Body of pancreas (tissue), 4 donors: ENCODE measurements at regions not wholly inside any gene's neighbourhood (a gene's known extent, or its start where the extent isn't known, plus 50 kb on each side); places are given as distances from the start of the nearest gene placed in this dataset.

Experiments used
- ATAC-seq: fragments of 150-250 bp; one replicate; pipeline ENCODE4 v1.9.1; 2016
- DNase-seq, 4 donors: peaks; one replicate each; pipeline ENCODE4 v3.0.0-alpha.2; 2019
- H3K27ac ChIP-seq, 4 donors: fragments of 200-600 bp; sonication (generic); 1 replicate in 3 of 4; 2 replicates in 1 of 4; pipeline versions ENCODE4 v1.5.1 to v1.6.1; 2016 to 2019; ENCODE audit warnings: mild to moderate bottlenecking in 1 of 4, mixed read lengths in 1 of 4, moderate library complexity in 1 of 4
- H3K27me3 ChIP-seq, 2 donors: fragments of 200-600 bp; sonication (generic); one replicate each; pipeline ENCODE4 v1.6.0; 2016; ENCODE audit warnings: mild to moderate bottlenecking in 1 of 2
- H3K36me3 ChIP-seq, 2 donors: fragments of 200-600 bp; sonication (generic); replicated peaks in 1 of 2; 2 replicates each; pipeline ENCODE4 v1.5.1; 2016; ENCODE audit warnings: low read depth in 2 of 2; ENCODE audit not compliant: insufficient read depth in 1 of 2
- H3K4me1 ChIP-seq: fragments of 200-600 bp; sonication (generic); one replicate; pipeline ENCODE4 v1.6.0; 2016
- H3K4me3 ChIP-seq, 2 donors: fragments of 200-600 bp; sonication (generic); 1 replicate in 1 of 2; 2 replicates in 1 of 2; pipeline ENCODE4 v1.5.1; 2016 to 2019
- H3K9me3 ChIP-seq, 3 donors: fragments of 200-600 bp; sonication (generic); 1 replicate in 2 of 3; 2 replicates in 1 of 3; pipeline ENCODE4 v1.5.1; 2016
- POLR2A ChIP-seq, 3 donors: fragments of 450-650 bp; IDR thresholded peaks; one replicate each; pipeline ENCODE4 v1.6.1; 2016; ENCODE audit warnings: antibody characterized with exemption in 3 of 3, mild to moderate bottlenecking in 2 of 3
- WGBS, 2 donors: methylation state at CpG; one replicate each; pipeline ENCODE4 v1.1.5; 2017; 5-methylcytosine and 5-hydroxymethylcytosine counted together
- intact Hi-C: fragments of 100-400 bp; cut with DNase I; formaldehyde crosslinking; loops from one replicate; pipeline ENCODE4 v1.15.1; 2023
- TF ChIP-seq, protein P1 (sequence below), 7 experiments: fragments of 450-650 bp in 4 of 7; fragments of 200-600 bp in 3 of 7; sonication (generic) in 3 of 7; IDR thresholded peaks; one replicate each; pipeline ENCODE4 v1.5.1; 2016 to 2019; ENCODE audit warnings: antibody characterized with exemption in 7 of 7

DNA sequence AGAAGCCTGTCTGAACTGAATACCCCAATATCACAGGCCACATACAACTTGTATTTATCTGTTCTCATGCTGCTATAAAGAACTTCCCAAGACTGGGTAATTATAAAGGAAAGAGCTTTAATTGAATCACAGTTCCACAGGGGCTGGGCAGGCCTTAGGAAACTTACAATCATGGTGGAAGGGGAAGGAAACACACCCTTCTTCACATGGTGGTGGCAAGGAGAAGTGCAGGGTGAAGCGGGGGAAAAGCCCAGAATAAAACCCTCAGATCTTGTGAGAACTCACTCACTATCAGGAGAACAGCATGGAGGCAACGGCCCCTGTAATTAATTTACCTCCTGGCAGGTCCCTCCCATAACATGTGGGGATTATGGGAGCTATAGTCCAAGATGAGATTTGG lies 50.3 kb upstream of the FNDC1 start:
- no peaks in the 10 kb centered on the region for H3K4me1 ChIP-seq
- DNase-seq (no peak), ATAC-seq (no peak)
- peak overlapping the region in 1 of 4 donors; percentile 60 for H3K27ac ChIP-seq
- 55 to 60% methylated on average over 2 of the region's 2 CpGs for WGBS, 2 donors
- no peak for TF ChIP-seq POLR2A (IDR thresholded peaks at IDR 0.05)
- TF ChIP-seq, protein P1, sequence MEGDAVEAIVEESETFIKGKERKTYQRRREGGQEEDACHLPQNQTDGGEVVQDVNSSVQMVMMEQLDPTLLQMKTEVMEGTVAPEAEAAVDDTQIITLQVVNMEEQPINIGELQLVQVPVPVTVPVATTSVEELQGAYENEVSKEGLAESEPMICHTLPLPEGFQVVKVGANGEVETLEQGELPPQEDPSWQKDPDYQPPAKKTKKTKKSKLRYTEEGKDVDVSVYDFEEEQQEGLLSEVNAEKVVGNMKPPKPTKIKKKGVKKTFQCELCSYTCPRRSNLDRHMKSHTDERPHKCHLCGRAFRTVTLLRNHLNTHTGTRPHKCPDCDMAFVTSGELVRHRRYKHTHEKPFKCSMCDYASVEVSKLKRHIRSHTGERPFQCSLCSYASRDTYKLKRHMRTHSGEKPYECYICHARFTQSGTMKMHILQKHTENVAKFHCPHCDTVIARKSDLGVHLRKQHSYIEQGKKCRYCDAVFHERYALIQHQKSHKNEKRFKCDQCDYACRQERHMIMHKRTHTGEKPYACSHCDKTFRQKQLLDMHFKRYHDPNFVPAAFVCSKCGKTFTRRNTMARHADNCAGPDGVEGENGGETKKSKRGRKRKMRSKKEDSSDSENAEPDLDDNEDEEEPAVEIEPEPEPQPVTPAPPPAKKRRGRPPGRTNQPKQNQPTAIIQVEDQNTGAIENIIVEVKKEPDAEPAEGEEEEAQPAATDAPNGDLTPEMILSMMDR (IDR thresholded peaks at IDR 0.05) = no peak
- no peaks in the 10 kb centered on the region for H3K27me3 ChIP-seq
- intact Hi-C loops = no loop called here
- no peaks in the 10 kb centered on the region for H3K9me3 ChIP-seq
- H3K36me3 ChIP-seq = no peaks in the 10 kb centered on the region
- H3K4me3 ChIP-seq = no peak overlapping the region

DNA sequence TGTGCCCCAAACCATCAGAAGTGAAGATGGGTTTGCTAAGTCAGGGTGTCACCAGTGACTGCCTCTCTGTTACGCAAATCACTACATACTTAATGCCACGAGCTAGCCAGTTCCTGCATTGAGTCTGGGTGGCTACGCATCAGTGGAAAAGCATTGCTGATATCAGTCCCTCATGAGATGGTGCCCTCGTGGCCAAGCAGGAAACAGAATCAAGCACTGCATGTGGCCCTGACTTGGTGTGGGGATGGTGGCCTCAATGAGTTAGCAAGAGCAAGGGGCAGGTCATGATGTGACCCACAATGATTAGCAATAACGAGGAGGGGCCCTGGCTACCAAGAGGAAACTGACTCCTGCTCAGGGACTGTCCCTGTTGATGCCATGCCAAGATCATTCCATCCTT lies 51.6 kb upstream of the FNDC1 start:
- intact Hi-C loops = no loop called here
- WGBS, 2 donors = 71 to 72% methylated on average over 5 of the region's 5 CpGs
- no peak overlapping the region for H3K4me3 ChIP-seq
- H3K36me3 ChIP-seq = no peaks in the 10 kb centered on the region
- no peaks in the 10 kb centered on the region for H3K27me3 ChIP-seq
- H3K9me3 ChIP-seq = no peaks in the 10 kb centered on the region
- TF ChIP-seq POLR2A (IDR thresholded peaks at IDR 0.05) = no peak
- TF ChIP-seq, protein P1 (IDR thresholded peaks at IDR 0.05) = no peak
- H3K4me1 ChIP-seq = no peaks in the 10 kb centered on the region
- peak overlapping the region in 1 of 4 donors; percentile 64 for H3K27ac ChIP-seq
- DNase-seq = peak in 1 of 4 donors; percentile 39
- no peak for ATAC-seq

DNA sequence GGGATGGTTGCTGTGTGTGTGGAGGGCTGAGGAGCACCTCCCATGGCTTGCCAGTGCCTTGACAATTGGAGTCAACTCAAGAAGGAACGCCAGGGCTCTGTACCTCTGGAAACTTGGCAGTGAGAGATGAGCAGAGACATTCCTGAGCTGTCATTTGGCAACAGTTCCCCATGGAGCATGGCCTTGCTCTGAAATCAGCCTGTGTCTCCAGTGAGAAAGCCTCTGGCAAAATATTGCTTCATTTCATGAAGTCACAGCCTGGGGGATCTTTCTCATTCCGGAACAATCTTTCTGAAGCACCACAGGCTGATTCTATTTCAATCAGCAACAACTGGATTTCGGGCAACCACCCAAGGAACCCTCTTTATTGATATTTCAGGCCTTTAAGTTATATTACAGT lies 52.2 kb upstream of the FNDC1 start:
- DNase-seq (peak in 1 of 4 donors; percentile 36), ATAC-seq (peak; percentile 21)
- H3K27me3 ChIP-seq = no peaks in the 10 kb centered on the region
- no peak overlapping the region for H3K4me3 ChIP-seq
- no peaks in the 10 kb centered on the region for H3K4me1 ChIP-seq
- intact Hi-C loops = no loop called here
- no peaks in the 10 kb centered on the region for H3K36me3 ChIP-seq
- H3K9me3 ChIP-seq = no peaks in the 10 kb centered on the region
- TF ChIP-seq, protein P1 (IDR thresholded peaks at IDR 0.05) = no peak
- no peak for TF ChIP-seq POLR2A (IDR thresholded peaks at IDR 0.05)
- WGBS, 2 donors = 47 to 50% methylated on average over 3 of the region's 3 CpGs
- peak overlapping the region in 1 of 4 donors; percentile 64 for H3K27ac ChIP-seq

DNA sequence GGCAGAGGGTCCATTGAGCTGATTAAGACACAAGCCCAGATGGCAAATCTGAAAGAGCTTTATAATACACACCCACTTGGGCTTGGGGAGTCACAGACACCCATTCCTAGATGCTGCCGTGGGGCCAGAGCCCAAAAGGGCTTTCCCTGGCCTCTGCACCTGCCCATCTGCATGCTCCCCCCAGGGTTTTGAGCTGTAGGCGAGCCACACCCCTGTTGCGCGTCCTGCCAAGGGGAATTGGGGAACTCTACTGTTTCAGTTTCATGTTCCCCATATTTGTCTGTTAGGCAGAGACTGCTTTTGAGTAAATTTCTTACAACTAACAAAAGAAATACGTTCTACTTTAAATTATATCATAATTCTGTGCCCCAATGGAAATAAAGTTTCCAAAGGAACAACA lies 52.9 kb upstream of the FNDC1 start:
- peak overlapping the region in 1 of 4 donors; percentile 64 for H3K27ac ChIP-seq
- no peaks in the 10 kb centered on the region for H3K4me1 ChIP-seq
- intact Hi-C loops = no loop called here
- H3K4me3 ChIP-seq = no peak overlapping the region
- no peaks in the 10 kb centered on the region for H3K27me3 ChIP-seq
- TF ChIP-seq POLR2A (IDR thresholded peaks at IDR 0.05) = no peak
- TF ChIP-seq, protein P1 (IDR thresholded peaks at IDR 0.05) = no peak
- DNase-seq (no peak), ATAC-seq (no peak)
- H3K36me3 ChIP-seq = no peaks in the 10 kb centered on the region
- WGBS, 2 donors = 58 to 85% methylated on average over 4 to 5 of the region's 5 CpGs
- no peaks in the 10 kb centered on the region for H3K9me3 ChIP-seq

DNA sequence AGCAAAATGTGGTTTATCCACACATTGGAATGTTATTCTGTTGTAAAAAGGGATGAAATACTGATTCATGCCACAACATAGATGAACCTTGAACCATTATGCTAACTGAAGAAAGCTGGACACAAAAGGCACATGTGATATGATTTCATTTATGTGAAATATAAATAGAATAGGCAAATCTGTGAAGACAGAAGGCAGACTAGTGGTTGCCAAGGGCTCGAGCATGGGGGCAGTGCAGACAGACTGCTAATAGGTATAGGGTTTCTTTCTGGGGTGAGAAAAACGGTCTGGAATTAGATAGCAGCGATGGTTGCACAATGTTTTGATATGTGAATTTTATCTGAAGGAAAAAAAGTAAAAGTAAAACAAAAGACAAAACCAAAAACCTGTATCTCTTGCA lies 54.6 kb upstream of the FNDC1 start:
- no peaks in the 10 kb centered on the region for H3K9me3 ChIP-seq
- DNase-seq = no peak

More for the DNA sequence above, 54.6 kb upstream of the FNDC1 start:
- no peak for ATAC-seq
- WGBS, 2 donors = 37 to 40% methylated on average over 3 of the region's 3 CpGs
- Histone ChIP-seq H3K27me3 (no peaks in the 10 kb centered on the region), H3K27ac (no peak overlapping the region), H3K36me3 (no peaks in the 10 kb centered on the region), H3K4me3 (no peak overlapping the region), H3K4me1 (no peaks in the 10 kb centered on the region)
- TF ChIP-seq, protein P1 (IDR thresholded peaks at IDR 0.05) = no peak
- TF ChIP-seq POLR2A (IDR thresholded peaks at IDR 0.05) = no peak
- intact Hi-C loops = no loop called here
